Muscle of back (tissue), 3 donors: ENCODE measurements at regions not wholly inside any gene's neighbourhood (a gene's known extent, or its start where the extent isn't known, plus 50 kb on each side); places are given as distances from the start of the nearest gene placed in this dataset.

ENCODE experiments used
- DNase-seq, 3 donors: peaks; one replicate each; pipeline versions ENCODE4 v3.0.0 to v3.0.0-alpha.2; 2013

- DNase-seq, result no peak
Measured at GRCh38 chr4:144463236-144463635, 182.7 kb upstream of the HHIP start.

- no peak for DNase-seq
Measured at GRCh38 chr4:144463896-144464295, 182.1 kb upstream of the HHIP start.

GRCh38 chr4:144465546-144465945, 180.4 kb upstream of the HHIP start:
- no peak for DNase-seq

- DNase-seq, result no peak
Measured at GRCh38 chr4:144480068-144480467, 165.9 kb upstream of the HHIP start.

GRCh38 chr4:144489831-144490230, 156.1 kb upstream of the HHIP start:
- no peak for DNase-seq

GRCh38 chr4:144494280-144494679, 151.7 kb upstream of the HHIP start:
- DNase-seq, result no peak

GRCh38 chr4:144495944-144496343, 150.0 kb upstream of the HHIP start:
- no peak for DNase-seq

GRCh38 chr4:144499777-144500176, 146.2 kb upstream of the HHIP start:
- no peak for DNase-seq

- DNase-seq, result no peak
Measured at GRCh38 chr4:144501231-144501780, 144.7 kb upstream of the HHIP start.

GRCh38 chr4:144504883-144505282, 141.1 kb upstream of the HHIP start:
- DNase-seq, result no peak

GRCh38 chr4:144507311-144508101, 138.4 kb upstream of the HHIP start:
- DNase-seq, result no peak

GRCh38 chr4:144509088-144510015, 136.6 kb upstream of the HHIP start:
- DNase-seq, result peak; percentile 7 to 48 (median 14)

- no peak for DNase-seq
Measured at GRCh38 chr4:144514736-144515135, 131.2 kb upstream of the HHIP start.

GRCh38 chr4:144518181-144518895, 127.6 kb upstream of the HHIP start:
- no peak for DNase-seq

GRCh38 chr4:144531841-144532240, 114.1 kb upstream of the HHIP start:
- no peak for DNase-seq

GRCh38 chr4:144547678-144548298, 98.2 kb upstream of the HHIP start:
- DNase-seq, result no peak

GRCh38 chr4:144556636-144557035, 89.3 kb upstream of the HHIP start:
- no peak for DNase-seq

- DNase-seq, result no peak
Measured at GRCh38 chr4:144557404-144557803, 88.6 kb upstream of the HHIP start.

- DNase-seq, result peak; percentile 12 to 62 (median 23)
Measured at GRCh38 chr4:144562019-144562705, 83.8 kb upstream of the HHIP start.

GRCh38 chr4:144564358-144564757, 81.6 kb upstream of the HHIP start:
- no peak for DNase-seq
